ENCODE measurements at regions not wholly inside any gene's neighbourhood (a gene's known extent, or its start where the extent isn't known, plus 50 kb on each side); places are given as distances from the start of the nearest gene placed in this dataset.

DNA sequence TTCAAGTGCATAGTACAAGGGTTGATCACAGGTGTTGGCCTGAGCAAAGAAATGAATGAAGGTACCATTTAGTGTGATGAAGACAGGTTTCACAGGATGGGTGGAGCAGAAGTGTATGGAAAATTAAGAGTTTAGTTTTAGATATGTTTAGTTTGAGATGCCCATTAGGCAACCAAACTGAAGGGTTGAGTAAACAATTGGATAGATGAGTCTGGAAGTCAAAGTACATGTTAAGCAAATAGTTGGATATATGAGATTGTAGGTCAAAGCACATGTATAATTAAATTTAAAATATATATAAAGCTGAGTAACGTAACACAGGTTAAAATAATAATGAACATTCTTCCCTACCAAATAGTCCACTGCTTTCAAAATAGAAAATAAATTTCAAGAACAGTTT, 237.1 kb upstream of the PCSK5 start:
- TF ChIP-seq, protein P1, sequence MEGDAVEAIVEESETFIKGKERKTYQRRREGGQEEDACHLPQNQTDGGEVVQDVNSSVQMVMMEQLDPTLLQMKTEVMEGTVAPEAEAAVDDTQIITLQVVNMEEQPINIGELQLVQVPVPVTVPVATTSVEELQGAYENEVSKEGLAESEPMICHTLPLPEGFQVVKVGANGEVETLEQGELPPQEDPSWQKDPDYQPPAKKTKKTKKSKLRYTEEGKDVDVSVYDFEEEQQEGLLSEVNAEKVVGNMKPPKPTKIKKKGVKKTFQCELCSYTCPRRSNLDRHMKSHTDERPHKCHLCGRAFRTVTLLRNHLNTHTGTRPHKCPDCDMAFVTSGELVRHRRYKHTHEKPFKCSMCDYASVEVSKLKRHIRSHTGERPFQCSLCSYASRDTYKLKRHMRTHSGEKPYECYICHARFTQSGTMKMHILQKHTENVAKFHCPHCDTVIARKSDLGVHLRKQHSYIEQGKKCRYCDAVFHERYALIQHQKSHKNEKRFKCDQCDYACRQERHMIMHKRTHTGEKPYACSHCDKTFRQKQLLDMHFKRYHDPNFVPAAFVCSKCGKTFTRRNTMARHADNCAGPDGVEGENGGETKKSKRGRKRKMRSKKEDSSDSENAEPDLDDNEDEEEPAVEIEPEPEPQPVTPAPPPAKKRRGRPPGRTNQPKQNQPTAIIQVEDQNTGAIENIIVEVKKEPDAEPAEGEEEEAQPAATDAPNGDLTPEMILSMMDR (IDR thresholded peaks at IDR 0.05; ENCODE audit: insufficient read depth, low read length, poor library complexity, severe bottlenecking) = no peak
- no peaks in the 10 kb centered on the region for H3K27me3 ChIP-seq (replicated peaks; ENCODE audit: control insufficient read depth, insufficient read depth, low read length)
- no peak overlapping the region for H3K4me3 ChIP-seq (replicated peaks; ENCODE audit: low read depth, low read length)
- no peaks in the 10 kb centered on the region for H3K36me3 ChIP-seq (ENCODE audit: control insufficient read depth, insufficient read depth, low read length)
- no peak for DNase-seq (ENCODE audit: extremely low read depth, insufficient read length)

DNA sequence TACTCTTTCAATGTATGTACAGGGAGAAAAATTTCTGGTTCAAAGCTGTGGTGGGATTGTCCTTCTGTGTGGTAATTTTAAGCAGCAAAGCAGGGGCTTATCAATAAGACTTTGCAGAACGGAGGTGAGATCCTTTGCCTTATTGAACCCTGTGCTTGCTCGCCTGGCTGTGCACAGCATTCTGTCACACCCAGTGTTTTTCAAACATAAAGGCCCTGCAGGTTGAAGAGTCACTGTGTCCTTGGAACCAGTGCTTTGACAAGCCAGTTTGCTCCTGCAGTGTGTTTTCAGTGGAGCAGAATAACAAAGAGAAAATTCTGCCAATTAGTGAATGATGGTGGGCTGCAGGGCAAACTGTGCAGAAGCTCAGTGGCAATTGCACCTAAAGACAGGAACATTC, 236.7 kb upstream of the PCSK5 start:
- no peak overlapping the region for H3K4me3 ChIP-seq (replicated peaks; ENCODE audit: low read depth, low read length)
- TF ChIP-seq, protein P1 (IDR thresholded peaks at IDR 0.05; ENCODE audit: insufficient read depth, low read length, poor library complexity, severe bottlenecking) = no peak
- H3K36me3 ChIP-seq (ENCODE audit: control insufficient read depth, insufficient read depth, low read length) = no peaks in the 10 kb centered on the region
- no peak for DNase-seq (ENCODE audit: extremely low read depth, insufficient read length)
- H3K27me3 ChIP-seq (replicated peaks; ENCODE audit: control insufficient read depth, insufficient read depth, low read length) = no peaks in the 10 kb centered on the region

DNA sequence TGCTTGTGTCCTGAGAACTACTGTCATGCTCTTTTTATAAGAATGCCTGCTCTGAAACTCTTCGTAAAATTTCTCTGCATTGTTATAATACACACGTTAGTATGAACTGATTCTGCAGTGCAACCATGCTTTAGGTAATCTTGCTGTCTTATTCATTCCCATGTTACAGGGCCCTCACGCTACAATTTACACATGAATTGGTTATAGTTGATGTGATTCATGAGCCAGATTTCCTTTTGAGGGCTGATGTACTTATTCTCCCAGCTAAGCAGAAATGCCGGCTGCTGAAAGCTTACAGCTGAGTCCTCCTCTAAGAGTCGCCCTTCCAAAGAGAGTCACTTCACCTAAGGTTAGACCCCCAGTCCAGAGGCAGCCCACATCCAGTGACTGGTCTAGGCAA, 233.5 kb upstream of the PCSK5 start:
- Histone ChIP-seq H3K27me3 (replicated peaks; ENCODE audit: control insufficient read depth, insufficient read depth, low read length) (no peaks in the 10 kb centered on the region), H3K4me3 (replicated peaks; ENCODE audit: low read depth, low read length) (no peak overlapping the region), H3K36me3 (ENCODE audit: control insufficient read depth, insufficient read depth, low read length) (no peaks in the 10 kb centered on the region)
- TF ChIP-seq, protein P1 (IDR thresholded peaks at IDR 0.05; ENCODE audit: insufficient read depth, low read length, poor library complexity, severe bottlenecking) = no peak
- DNase-seq (ENCODE audit: extremely low read depth, insufficient read length) = no peak

DNA sequence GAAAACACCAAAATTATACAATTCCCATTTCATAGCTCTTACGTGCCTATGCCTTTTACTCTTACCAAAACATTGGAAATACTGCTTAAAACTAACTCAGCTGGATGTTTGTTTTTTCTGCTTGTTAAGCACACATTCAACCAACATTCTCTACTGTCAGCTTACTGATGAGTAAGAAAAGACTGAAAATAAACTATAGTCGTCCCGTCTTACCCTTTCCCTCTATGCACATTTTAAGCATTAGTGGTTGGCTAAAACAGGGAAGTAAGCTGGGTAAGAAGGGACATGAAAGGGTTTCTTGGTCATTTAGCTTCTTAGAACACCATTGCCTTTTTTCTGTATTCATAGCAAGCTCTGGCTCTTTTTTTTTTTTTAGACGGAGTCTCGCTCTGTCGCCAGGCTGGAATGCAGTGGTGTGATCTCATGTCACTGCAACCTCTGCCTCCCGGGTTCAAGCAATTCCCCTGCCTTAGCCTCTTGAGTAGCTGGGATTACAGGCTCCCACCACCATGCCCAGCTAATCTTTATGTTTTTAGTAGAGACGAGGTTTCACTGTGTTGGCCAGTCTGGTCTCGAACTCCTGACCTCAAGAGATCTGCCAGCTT, 232.1 kb upstream of the PCSK5 start:
- DNase-seq (ENCODE audit: extremely low read depth, insufficient read length) = no peak
- TF ChIP-seq, protein P1 (IDR thresholded peaks at IDR 0.05; ENCODE audit: insufficient read depth, low read length, poor library complexity, severe bottlenecking) = no peak
- H3K27me3 ChIP-seq (replicated peaks; ENCODE audit: control insufficient read depth, insufficient read depth, low read length) = no peaks in the 10 kb centered on the region
- H3K4me3 ChIP-seq (replicated peaks; ENCODE audit: low read depth, low read length) = no peak overlapping the region
- H3K36me3 ChIP-seq (ENCODE audit: control insufficient read depth, insufficient read depth, low read length) = no peaks in the 10 kb centered on the region

DNA sequence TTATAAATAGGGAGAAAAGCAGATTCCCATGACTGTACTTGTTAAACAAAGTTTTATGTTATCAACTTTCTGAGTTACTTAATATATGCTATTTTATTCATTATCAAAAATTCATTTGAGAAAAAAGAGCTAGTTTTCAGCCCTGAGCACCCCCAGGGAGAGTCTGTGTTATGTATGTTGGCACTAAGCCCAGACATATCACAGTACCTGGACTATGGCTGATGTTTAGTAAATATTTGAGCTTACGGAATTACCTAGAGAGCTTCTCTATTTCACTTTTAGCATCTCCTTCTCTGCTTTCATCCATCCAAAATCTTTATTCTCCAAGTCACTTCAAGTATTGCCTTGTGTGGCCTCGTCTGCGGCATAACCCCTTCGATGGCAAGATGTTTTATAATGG, 225.9 kb upstream of the PCSK5 start:
- Histone ChIP-seq H3K36me3 (ENCODE audit: control insufficient read depth, insufficient read depth, low read length) (no peaks in the 10 kb centered on the region), H3K27me3 (replicated peaks; ENCODE audit: control insufficient read depth, insufficient read depth, low read length) (no peaks in the 10 kb centered on the region), H3K4me3 (replicated peaks; ENCODE audit: low read depth, low read length) (no peak overlapping the region)
- TF ChIP-seq, protein P1 (IDR thresholded peaks at IDR 0.05; ENCODE audit: insufficient read depth, low read length, poor library complexity, severe bottlenecking) = no peak
- DNase-seq (ENCODE audit: extremely low read depth, insufficient read length) = no peak

All from GM06990 (cell line).